Peyer's patch (tissue), 4 donors: ENCODE measurements at regions not wholly inside any gene's neighbourhood (a gene's known extent, or its start where the extent isn't known, plus 50 kb on each side); places are given as distances from the start of the nearest gene placed in this dataset.
"Not testable (repeated sequence)": the region's sequence is repeated elsewhere in the genome, so short reads cannot be mapped to it uniquely, and the experiment has no call there.

ENCODE experiments used
- CTCF ChIP-seq, 6 experiments: fragments of 450-650 bp in 4 of 6; fragments of 200-600 bp in 2 of 6; sonication (generic) in 1 of 6; IDR thresholded peaks; one replicate each; pipeline ENCODE4 v1.5.1; 2017 to 2019; ENCODE audit warnings: antibody characterized with exemption in 6 of 6, mild to moderate bottlenecking in 3 of 6, moderate library complexity in 1 of 6
- POLR2A ChIP-seq, 2 donors: fragments of 450-650 bp; IDR thresholded peaks; one replicate each; pipeline ENCODE4 v1.5.1; 2017; ENCODE audit warnings: antibody characterized with exemption in 2 of 2, mild to moderate bottlenecking in 2 of 2, moderate library complexity in 2 of 2

GRCh38 chr1:29589716-29590115, 353.4 kb downstream of the PTPRU start:
- not testable (repeated sequence) for TF ChIP-seq CTCF, POLR2A (IDR thresholded peaks at IDR 0.05)
